ENCODE measurements at regions not wholly inside any gene's neighbourhood (a gene's known extent, or its start where the extent isn't known, plus 50 kb on each side); places are given as distances from the start of the nearest gene placed in this dataset.

DNA sequence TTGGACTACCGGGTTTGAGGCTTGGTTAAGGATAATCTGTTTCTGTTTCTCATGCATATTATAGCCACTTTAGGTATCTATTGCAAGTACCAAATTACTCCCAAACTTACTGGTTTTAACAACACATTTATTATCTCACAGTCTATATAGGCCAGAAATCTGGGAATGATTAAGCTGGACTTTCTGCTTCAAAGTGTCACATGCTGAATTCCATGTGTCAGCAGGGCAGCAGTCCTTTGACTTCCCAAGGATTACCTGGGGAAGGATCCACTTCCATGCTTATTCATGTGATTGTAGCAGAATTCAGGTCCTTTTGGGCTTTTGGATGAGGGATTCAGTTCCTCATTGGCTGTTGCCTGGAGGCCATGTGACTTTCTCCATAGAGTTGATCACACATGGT, 349.0 kb upstream of the TRAM1L1 start:
- TF ChIP-seq, protein P1, sequence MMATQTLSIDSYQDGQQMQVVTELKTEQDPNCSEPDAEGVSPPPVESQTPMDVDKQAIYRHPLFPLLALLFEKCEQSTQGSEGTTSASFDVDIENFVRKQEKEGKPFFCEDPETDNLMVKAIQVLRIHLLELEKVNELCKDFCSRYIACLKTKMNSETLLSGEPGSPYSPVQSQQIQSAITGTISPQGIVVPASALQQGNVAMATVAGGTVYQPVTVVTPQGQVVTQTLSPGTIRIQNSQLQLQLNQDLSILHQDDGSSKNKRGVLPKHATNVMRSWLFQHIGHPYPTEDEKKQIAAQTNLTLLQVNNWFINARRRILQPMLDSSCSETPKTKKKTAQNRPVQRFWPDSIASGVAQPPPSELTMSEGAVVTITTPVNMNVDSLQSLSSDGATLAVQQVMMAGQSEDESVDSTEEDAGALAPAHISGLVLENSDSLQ (IDR thresholded peaks at IDR 0.05): no peak
- no peak for TF ChIP-seq BHLHE40 (IDR thresholded peaks at IDR 0.05; ENCODE audit: borderline replicate concordance)
- no peak for TF ChIP-seq SP1 (IDR thresholded peaks at IDR 0.05)
- no peak for TF ChIP-seq ELF4 (IDR thresholded peaks at IDR 0.05)
- no peak for TF ChIP-seq FOXA1 (IDR thresholded peaks at IDR 0.05)
- no peak for TF ChIP-seq FOXM1 (IDR thresholded peaks at IDR 0.05; ENCODE audit: borderline replicate concordance)

Data from HEK293T (cell line).